HAP-1 (cell line): ENCODE measurements at regions not wholly inside any gene's neighbourhood (a gene's known extent, or its start where the extent isn't known, plus 50 kb on each side); places are given as distances from the start of the nearest gene placed in this dataset.

ENCODE experiments used
- DNase-seq, 2 experiments: peaks; one replicate each; pipeline ENCODE4 v3.0.0-alpha.2; 2016 to 2020; ENCODE audit warnings: low spot score in 2 of 2
- H3K27me3 ChIP-seq: fragments of 250-450 bp; sonication (Bioruptor Pico); 2 replicates; pipeline ENCODE4 v1.5.1; 2020; ENCODE audit warnings: low read depth, mild to moderate bottlenecking, moderate library complexity
- H3K36me3 ChIP-seq: fragments of 250-450 bp; sonication (Bioruptor Pico); replicated peaks from 2 replicates; pipeline ENCODE4 v1.5.1; 2020; ENCODE audit warnings: mild to moderate bottlenecking
- H3K4me1 ChIP-seq: fragments of 250-450 bp; sonication (Bioruptor Pico); 2 replicates; pipeline ENCODE4 v1.5.1; 2020; ENCODE audit warnings: mild to moderate bottlenecking
- H3K4me3 ChIP-seq: fragments of 250-450 bp; sonication (Bioruptor Pico); 2 replicates; pipeline ENCODE4 v1.5.1; 2020; ENCODE audit warnings: mild to moderate bottlenecking, moderate library complexity
- H3K9me3 ChIP-seq: fragments of 250-450 bp; sonication (Bioruptor Pico); 2 replicates; pipeline ENCODE4 v1.5.1; 2020; ENCODE audit warnings: mild to moderate bottlenecking, moderate library complexity
- in situ Hi-C: fragments of 300-500 bp; cut with MboI; formaldehyde crosslinking; loops from 3 replicates; pipeline ENCODE4 v1.14.3; 2020; ENCODE audit warnings: low sequenced_read_pairs, inconsistent platforms, mixed read lengths

DNA sequence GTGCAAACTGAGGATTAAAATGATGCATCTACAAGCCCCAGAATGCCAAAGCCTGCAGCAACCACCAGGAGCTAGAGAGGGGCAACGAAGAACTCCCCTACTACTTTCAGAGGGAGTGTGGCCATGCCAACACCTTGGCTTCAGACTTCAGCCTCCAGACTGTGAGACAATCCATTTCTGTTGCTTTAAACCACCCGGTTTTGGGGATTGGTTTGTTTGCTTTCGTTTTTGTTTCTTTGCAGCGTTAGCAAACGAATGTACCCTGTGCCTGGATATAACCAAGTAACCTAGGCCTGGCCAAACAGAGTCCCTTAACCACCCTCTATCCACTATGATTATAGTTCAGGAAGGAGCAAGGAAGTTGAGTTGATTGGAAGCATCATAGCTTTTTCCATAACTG is 171.2 kb upstream of the NCK2 start:
- Histone ChIP-seq H3K36me3 (no peaks in the 10 kb centered on the region), H3K4me3 (no peak overlapping the region), H3K27me3 (peaks cover 2% of the 10 kb centered on the region; the same call in 1 of the 2 replicates), H3K9me3 (no peaks in the 10 kb centered on the region), H3K4me1 (peaks cover 3% of the 10 kb centered on the region; the same call in 1 of the 2 replicates)
- DNase-seq = no peak
- in situ Hi-C loops = loop anchor here (10.0 kb wide), 1 partner anchor 521 kb away; no protein-coding TSS in a partner anchor

- Histone ChIP-seq H3K9me3 (no peaks in the 10 kb centered on the region), H3K4me1 (peaks cover 1% of the 10 kb centered on the region; the same call in 1 of the 2 replicates), H3K36me3 (no peaks in the 10 kb centered on the region), H3K27me3 (peaks cover 2% of the 10 kb centered on the region; the same call in 1 of the 2 replicates), H3K4me3 (no peak overlapping the region)
- in situ Hi-C loops = loop anchor here (10.0 kb wide), 1 partner anchor 523 kb away; no protein-coding TSS in a partner anchor
- no peak for DNase-seq
These were observed 172.7 kb upstream of the FHL2 start for GRCh38 chr2:105571445-105571987.

- Histone ChIP-seq H3K4me3 (no peak overlapping the region), H3K9me3 (no peaks in the 10 kb centered on the region), H3K4me1 (no peaks in the 10 kb centered on the region), H3K27me3 (peaks cover 2% of the 10 kb centered on the region; the same call in 1 of the 2 replicates), H3K36me3 (no peaks in the 10 kb centered on the region)
- no peak for DNase-seq
- in situ Hi-C loops = loop anchor here (10.0 kb wide), 1 partner anchor 524 kb away; no protein-coding TSS in a partner anchor
These were observed 171.9 kb upstream of the FHL2 start for GRCh38 chr2:105570757-105571156.

- Histone ChIP-seq H3K36me3 (no peaks in the 10 kb centered on the region), H3K9me3 (no peaks in the 10 kb centered on the region), H3K4me3 (no peak overlapping the region), H3K4me1 (no peaks in the 10 kb centered on the region), H3K27me3 (peaks cover 2% of the 10 kb centered on the region; the same call in 1 of the 2 replicates)
- DNase-seq = no peak
- in situ Hi-C loops = loop anchor here (10.0 kb wide), 1 partner anchor 524 kb away; no protein-coding TSS in a partner anchor
These were observed 171.5 kb upstream of the FHL2 start for GRCh38 chr2:105570326-105570725.

DNA sequence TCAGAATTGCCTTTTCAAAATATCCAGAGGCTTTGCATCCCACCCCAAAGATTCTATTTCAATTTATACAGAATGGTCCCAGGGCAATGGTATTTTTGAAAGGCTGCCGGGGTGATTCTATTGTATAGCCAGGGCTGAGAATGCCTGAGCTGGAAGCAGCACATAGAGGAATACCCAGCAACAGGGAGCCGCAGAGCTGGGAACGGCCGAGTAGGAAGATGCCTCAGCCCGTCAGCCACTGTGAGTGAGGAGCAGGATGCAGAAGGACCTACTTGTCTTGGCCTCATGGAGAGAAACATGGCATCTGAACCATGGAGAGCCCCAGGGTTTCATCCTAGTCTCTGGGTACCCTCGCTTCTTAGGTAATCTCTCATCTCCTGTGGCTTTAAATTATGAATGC is 170.8 kb upstream of the FHL2 start:
- no peaks in the 10 kb centered on the region for H3K36me3 ChIP-seq

DNA sequence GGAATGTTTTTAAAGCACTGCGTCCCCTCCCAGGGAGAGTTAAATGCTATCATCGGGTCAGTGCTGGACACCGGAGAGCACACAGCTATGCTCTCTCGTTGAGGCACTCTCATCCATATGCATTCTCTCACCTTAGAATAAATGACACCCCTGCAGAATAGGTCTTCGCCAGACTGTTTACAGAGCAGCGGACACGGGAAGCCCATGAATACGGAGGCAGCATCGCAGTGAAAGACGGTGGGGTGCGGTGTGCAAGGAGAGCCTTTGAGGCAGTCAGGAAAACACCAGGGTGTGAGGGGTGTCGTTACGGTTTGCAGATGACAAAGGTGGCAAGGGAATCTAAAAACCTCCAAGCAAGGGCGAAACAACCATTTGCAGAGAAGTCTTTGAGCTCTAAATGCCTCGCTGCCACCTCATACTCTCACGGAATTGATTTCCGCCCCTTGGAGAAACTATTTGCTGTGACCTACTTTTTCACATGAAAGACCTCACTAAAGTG is 169.2 kb upstream of the FHL2 start:
- DNase-seq = no peak
- no peaks in the 10 kb centered on the region for H3K4me1 ChIP-seq
- in situ Hi-C loops = no loop called here
- no peaks in the 10 kb centered on the region for H3K27me3 ChIP-seq
- H3K36me3 ChIP-seq = no peaks in the 10 kb centered on the region
- no peaks in the 10 kb centered on the region for H3K9me3 ChIP-seq
- no peak overlapping the region for H3K4me3 ChIP-seq

More for the DNA sequence above, 170.8 kb upstream of the FHL2 start:
- Histone ChIP-seq H3K9me3 (no peaks in the 10 kb centered on the region), H3K4me3 (no peak overlapping the region), H3K4me1 (no peaks in the 10 kb centered on the region), H3K27me3 (no peaks in the 10 kb centered on the region; the same call in 1 of the 2 replicates)
- DNase-seq = no peak
- in situ Hi-C loops = loop anchor here (10.0 kb wide), 1 partner anchor 525 kb away; no protein-coding TSS in a partner anchor

DNA sequence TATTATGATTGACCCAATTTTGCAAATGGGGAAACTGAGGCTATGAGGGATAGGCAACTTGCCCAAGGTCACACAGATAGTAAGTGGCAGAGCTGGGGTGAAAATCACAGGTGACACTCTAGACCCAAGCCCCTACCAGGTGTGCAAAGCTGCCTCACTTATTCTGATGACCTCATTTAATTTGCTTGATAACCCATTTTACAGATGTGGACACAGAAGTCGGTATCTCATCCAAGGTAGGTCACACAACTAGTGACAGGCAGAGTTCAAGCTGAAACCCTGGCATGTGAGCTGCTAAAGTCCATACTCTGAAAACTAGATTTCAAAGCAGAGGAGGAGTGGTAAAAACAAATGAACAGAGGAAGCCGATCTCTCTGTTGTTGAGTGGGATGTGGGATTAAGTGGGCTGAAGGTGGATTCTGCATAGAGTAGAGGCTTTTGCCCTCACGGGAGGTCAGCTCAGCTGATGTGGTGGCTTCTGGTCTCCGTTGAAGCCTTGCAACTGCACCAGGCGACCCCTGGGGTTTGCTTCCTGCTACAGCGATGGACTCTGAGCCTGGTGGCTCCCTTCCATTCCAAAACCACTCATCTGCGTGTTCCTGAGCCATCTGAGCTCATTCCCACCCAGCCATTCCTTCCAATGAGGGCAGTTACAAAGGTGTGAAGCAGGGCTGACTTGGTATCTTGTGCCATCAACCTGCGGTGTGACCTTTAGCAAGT is 164.3 kb upstream of the FHL2 start:
- H3K9me3 ChIP-seq = no peaks in the 10 kb centered on the region
- DNase-seq = no peak
- H3K36me3 ChIP-seq = no peaks in the 10 kb centered on the region
- H3K4me1 ChIP-seq = no peaks in the 10 kb centered on the region
- no peak overlapping the region for H3K4me3 ChIP-seq
- in situ Hi-C loops = no loop called here
- H3K27me3 ChIP-seq = no peaks in the 10 kb centered on the region

- in situ Hi-C loops = no loop called here
- Histone ChIP-seq H3K4me1 (no peaks in the 10 kb centered on the region), H3K27me3 (peaks cover 12% of the 10 kb centered on the region; the same call in 1 of the 2 replicates), H3K36me3 (no peaks in the 10 kb centered on the region), H3K9me3 (no peaks in the 10 kb centered on the region), H3K4me3 (no peak overlapping the region)
- DNase-seq = no peak
These were observed 162.6 kb upstream of the FHL2 start for GRCh38 chr2:105561401-105561800.

DNA sequence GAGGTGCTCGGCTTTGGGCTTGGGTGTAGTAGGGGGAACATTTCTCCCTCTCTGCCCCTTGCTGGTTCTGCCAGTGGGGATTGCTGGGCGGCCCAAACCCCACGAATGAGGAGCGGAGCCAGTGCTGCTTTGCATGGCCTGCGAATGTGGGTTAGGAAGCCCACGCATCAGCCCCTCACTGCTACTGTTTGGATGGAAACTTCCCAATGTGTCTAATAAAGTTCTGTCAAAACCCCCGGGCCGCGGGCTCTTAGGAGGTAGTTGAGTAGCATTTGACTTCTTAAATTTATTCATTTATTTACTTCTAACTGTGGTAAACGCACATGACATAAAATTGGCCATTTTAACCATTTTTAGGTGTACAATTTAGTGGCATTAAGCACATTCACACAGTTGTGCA is 161.3 kb upstream of the FHL2 start:
- in situ Hi-C loops = no loop called here
- peaks cover 12% of the 10 kb centered on the region; the same call in 1 of the 2 replicates for H3K27me3 ChIP-seq

GRCh38 chr2:105557021-105557920 is 158.4 kb upstream of the FHL2 start:
- Histone ChIP-seq H3K9me3 (no peaks in the 10 kb centered on the region), H3K36me3 (no peaks in the 10 kb centered on the region), H3K4me3 (no peak overlapping the region), H3K27me3 (peaks cover 12% of the 10 kb centered on the region; the same call in 1 of the 2 replicates), H3K4me1 (peaks cover 7% of the 10 kb centered on the region)
- no peak for DNase-seq
- in situ Hi-C loops = no loop called here

More for the DNA sequence above, 161.3 kb upstream of the FHL2 start:
- H3K4me1 ChIP-seq = no peaks in the 10 kb centered on the region
- no peaks in the 10 kb centered on the region for H3K9me3 ChIP-seq
- DNase-seq = no peak
- H3K4me3 ChIP-seq = no peak overlapping the region
- no peaks in the 10 kb centered on the region for H3K36me3 ChIP-seq

DNA sequence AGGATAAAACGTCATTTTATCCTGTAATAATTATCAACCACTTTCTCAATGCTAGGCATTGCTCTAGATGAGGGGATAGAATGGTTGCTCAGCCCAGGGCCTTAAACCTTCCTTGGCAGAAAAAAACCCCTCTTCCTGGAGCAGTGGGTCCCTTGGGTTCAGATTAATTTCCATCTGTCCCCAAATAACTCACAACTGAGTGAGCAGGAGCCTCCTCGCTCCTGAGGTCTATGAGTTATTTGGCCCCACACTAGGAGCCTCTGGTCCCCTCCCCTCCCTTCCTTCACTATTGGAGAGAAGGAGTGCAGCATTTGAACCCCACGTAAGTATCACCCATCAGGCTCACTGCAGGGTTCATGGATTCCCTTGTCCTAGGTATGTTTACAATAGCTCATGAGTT is 157.5 kb upstream of the FHL2 start:
- peaks cover 12% of the 10 kb centered on the region; the same call in 1 of the 2 replicates for H3K27me3 ChIP-seq
- no peak for DNase-seq
- H3K4me3 ChIP-seq = no peak overlapping the region
- no peaks in the 10 kb centered on the region for H3K36me3 ChIP-seq
- peaks cover 7% of the 10 kb centered on the region for H3K4me1 ChIP-seq
- in situ Hi-C loops = no loop called here
- H3K9me3 ChIP-seq = no peaks in the 10 kb centered on the region

DNA sequence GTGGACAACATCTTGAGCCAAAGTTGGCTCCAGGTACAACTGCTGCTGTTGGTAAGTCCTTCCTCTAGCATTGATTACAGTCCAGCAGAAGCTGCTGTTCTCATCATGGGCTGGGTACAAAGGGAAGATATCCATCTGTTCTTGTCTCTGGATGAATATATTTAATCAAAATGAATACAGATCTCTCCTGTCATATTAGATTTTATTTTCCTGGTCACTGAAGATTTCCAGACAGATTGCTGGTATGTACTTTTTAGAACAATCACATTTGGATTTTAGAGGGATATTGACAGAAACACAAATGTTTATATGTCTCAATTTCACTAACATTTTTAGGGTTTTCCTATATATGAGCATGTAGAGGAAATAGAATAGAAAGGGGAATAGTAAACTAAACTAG is 155.4 kb upstream of the FHL2 start:
- H3K36me3 ChIP-seq = no peaks in the 10 kb centered on the region
- peaks cover 7% of the 10 kb centered on the region for H3K4me1 ChIP-seq
- H3K4me3 ChIP-seq = no peak overlapping the region
- in situ Hi-C loops = no loop called here
- H3K9me3 ChIP-seq = no peaks in the 10 kb centered on the region
- no peak for DNase-seq
- H3K27me3 ChIP-seq = peaks cover 12% of the 10 kb centered on the region; the same call in 1 of the 2 replicates

GRCh38 chr2:105553538-105554196 is 154.8 kb upstream of the FHL2 start:
- H3K27me3 ChIP-seq = peaks cover 12% of the 10 kb centered on the region; the same call in 1 of the 2 replicates
- H3K4me1 ChIP-seq = peaks cover 7% of the 10 kb centered on the region
- in situ Hi-C loops = no loop called here

More at GRCh38 chr2:105553538-105554196, 154.8 kb upstream of the FHL2 start:
- DNase-seq = peak in 1 of 2 experiments; percentile 11
- Histone ChIP-seq H3K4me3 (no peak overlapping the region), H3K36me3 (no peaks in the 10 kb centered on the region), H3K9me3 (no peaks in the 10 kb centered on the region)
